ENCODE measurements at regions not wholly inside any gene's neighbourhood (a gene's known extent, or its start where the extent isn't known, plus 50 kb on each side); places are given as distances from the start of the nearest gene placed in this dataset.

DNA sequence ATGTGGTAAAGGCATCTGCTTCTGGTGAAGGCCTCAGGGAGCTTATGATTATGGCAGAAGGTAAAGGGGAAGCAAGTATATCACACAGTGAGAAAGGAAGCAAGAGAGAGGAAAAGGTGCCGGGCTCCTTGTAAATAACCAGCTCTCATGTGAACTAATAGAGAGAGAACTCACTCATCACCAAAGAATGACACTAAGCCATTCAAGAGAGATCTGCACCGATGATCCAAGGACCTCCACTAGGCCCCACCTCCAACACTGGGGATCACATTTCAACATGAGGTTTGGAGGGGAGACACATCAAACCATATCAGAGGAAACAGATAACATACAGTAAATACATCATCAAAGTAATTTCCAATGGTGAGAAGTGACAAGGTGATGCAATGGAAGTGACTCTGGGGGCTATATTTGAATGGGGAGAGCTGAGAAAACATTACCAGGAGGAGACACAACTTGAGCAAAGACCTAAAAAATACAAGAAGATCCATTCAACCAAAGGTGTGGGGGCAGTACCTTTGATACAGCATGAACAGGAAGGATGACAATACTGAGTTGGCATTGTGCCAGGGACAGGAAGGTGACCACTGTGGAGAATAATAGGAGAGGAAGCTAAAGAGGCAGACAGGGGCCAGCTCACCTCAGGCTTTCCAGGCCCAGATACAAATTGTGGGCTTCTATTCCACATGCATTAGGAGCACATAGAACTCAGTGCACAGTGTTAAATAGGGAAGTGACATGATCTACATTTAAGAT is 134.4 kb upstream of the GRIP1 start:
- TF ChIP-seq CTCF (IDR thresholded peaks at IDR 0.05; ENCODE audit: borderline replicate concordance, extremely low read depth, low read length, poor library complexity, severe bottlenecking) (no peak), EZH2 (IDR thresholded peaks at IDR 0.05; ENCODE audit: borderline replicate concordance, low read depth, low read length, severe bottlenecking) (no peak)
